Liver (tissue), 8 donors: ENCODE measurements at regions not wholly inside any gene's neighbourhood (a gene's known extent, or its start where the extent isn't known, plus 50 kb on each side); places are given as distances from the start of the nearest gene placed in this dataset.

ENCODE experiments used
- DNase-seq: peaks from one replicate; pipeline ENCODE4 v3.0.0-alpha.2; 2017; ENCODE audit warnings: low spot score
- H3K27ac ChIP-seq, 2 donors: one replicate each; pipeline ENCODE4 v1.7.0; 2013; ENCODE audit warnings: inconsistent platforms in 2 of 2, low read length in 2 of 2, control low read depth in 1 of 2, low read depth in 1 of 2, mild to moderate bottlenecking in 1 of 2
- H3K27me3 ChIP-seq, 4 donors: one replicate each; pipeline versions ENCODE4 v1.6.1 to v1.7.0; 2013; ENCODE audit warnings: low read length in 3 of 4, inconsistent platforms in 1 of 4, mild to moderate bottlenecking in 1 of 4, moderate library complexity in 1 of 4; ENCODE audit not compliant: control insufficient read depth in 4 of 4, insufficient read depth in 4 of 4
- H3K36me3 ChIP-seq, 4 donors: one replicate each; pipeline versions ENCODE4 v1.6.1 to v1.7.0; 2013; ENCODE audit warnings: low read length in 3 of 4, mild to moderate bottlenecking in 3 of 4, low read depth in 1 of 4, moderate library complexity in 1 of 4; ENCODE audit not compliant: control insufficient read depth in 4 of 4, insufficient read depth in 3 of 4
- H3K4me1 ChIP-seq, 4 donors: one replicate each; pipeline versions ENCODE4 v1.6.1 to v1.7.0; 2013; ENCODE audit warnings: low read length in 3 of 4, mild to moderate bottlenecking in 3 of 4, moderate library complexity in 1 of 4; ENCODE audit not compliant: control insufficient read depth in 4 of 4, insufficient read depth in 4 of 4
- H3K4me3 ChIP-seq, 3 donors: one replicate each; pipeline versions ENCODE4 v1.6.1 to v1.7.0; 2013; ENCODE audit warnings: low read length in 3 of 3, control low read depth in 1 of 3, low read depth in 1 of 3, mild to moderate bottlenecking in 1 of 3
- H3K9ac ChIP-seq, 2 donors: one replicate each; pipeline ENCODE4 v1.7.0; 2013; ENCODE audit warnings: low read length in 2 of 2, mild to moderate bottlenecking in 2 of 2, moderate library complexity in 2 of 2, control low read depth in 1 of 2, low read depth in 1 of 2
- H3K9me3 ChIP-seq, 4 donors: one replicate each; pipeline versions ENCODE4 v1.6.1 to v1.7.0; 2013; ENCODE audit warnings: low read length in 3 of 4; ENCODE audit not compliant: control insufficient read depth in 4 of 4
- EGR1 ChIP-seq, 2 donors: IDR thresholded peaks; 2 replicates each; pipeline ENCODE4 v1.6.1; 2016 to 2018; ENCODE audit warnings: antibody characterized with exemption in 2 of 2, low read depth in 2 of 2
- FOXA1 ChIP-seq: IDR thresholded peaks from 2 replicates; pipeline ENCODE4 v1.6.1; 2016; ENCODE audit warnings: antibody characterized with exemption
- FOXA2 ChIP-seq: IDR thresholded peaks from 2 replicates; pipeline ENCODE4 v1.6.1; 2016; ENCODE audit warnings: antibody characterized with exemption
- GABPA ChIP-seq, 2 donors: IDR thresholded peaks in 1 of 2; conservative IDR thresholded peaks in 1 of 2; 2 replicates each; pipeline ENCODE4 v1.6.1; 2016; ENCODE audit warnings: antibody characterized with exemption in 2 of 2, mild to moderate bottlenecking in 1 of 2, moderate library complexity in 1 of 2
- HNF4A ChIP-seq, 2 donors: conservative IDR thresholded peaks; 2 replicates each; pipeline ENCODE4 v1.6.1; 2016; ENCODE audit warnings: antibody characterized with exemption in 2 of 2, mild to moderate bottlenecking in 2 of 2
- HNF4G ChIP-seq: IDR thresholded peaks from 2 replicates; pipeline ENCODE4 v1.6.1; 2016; ENCODE audit warnings: antibody characterized with exemption
- JUND ChIP-seq, 2 donors: IDR thresholded peaks; 2 replicates each; pipeline ENCODE4 v1.6.1; 2016; ENCODE audit warnings: antibody characterized with exemption in 2 of 2
- MAX ChIP-seq: IDR thresholded peaks from 2 replicates; pipeline ENCODE4 v1.6.1; 2016; ENCODE audit warnings: antibody characterized with exemption
- NR2F2 ChIP-seq: IDR thresholded peaks from 2 replicates; pipeline ENCODE4 v1.6.1; 2016; ENCODE audit warnings: antibody characterized with exemption
- RAD21 ChIP-seq, 2 donors: IDR thresholded peaks; 2 replicates each; pipeline ENCODE4 v1.6.1; 2016; ENCODE audit warnings: antibody characterized with exemption in 2 of 2, mild to moderate bottlenecking in 2 of 2
- RXRA ChIP-seq, 2 donors: IDR thresholded peaks; 2 replicates each; pipeline ENCODE4 v1.6.1; 2017 to 2018; ENCODE audit warnings: antibody characterized with exemption in 2 of 2, mild to moderate bottlenecking in 1 of 2
- TAF1 ChIP-seq: conservative IDR thresholded peaks from 2 replicates; pipeline ENCODE4 v1.6.1; 2016; ENCODE audit warnings: antibody characterized with exemption, mild to moderate bottlenecking
- WGBS: extraction: QIAGEN DNeasy Blood & Tissue Kit; methylation state at CpG from one replicate; pipeline ENCODE4 v1.1.7; 2013; 5-methylcytosine and 5-hydroxymethylcytosine counted together
- TF ChIP-seq, protein P1 (sequence below): fragments of 150-350 bp; IDR thresholded peaks from 2 replicates; pipeline ENCODE4 v1.5.1; 2017; ENCODE audit warnings: improper control_type of control experiment, low read depth, low read length; ENCODE audit not compliant: missing input control
- TF ChIP-seq, protein P2 (sequence below): IDR thresholded peaks from 2 replicates; pipeline ENCODE4 v1.6.1; 2016; ENCODE audit warnings: antibody characterized with exemption
- TF ChIP-seq, protein P3 (sequence below): IDR thresholded peaks from 2 replicates; pipeline ENCODE4 v1.6.1; 2016; ENCODE audit warnings: antibody characterized with exemption, mild to moderate bottlenecking
- TF ChIP-seq, protein P4 (sequence below): IDR thresholded peaks from 2 replicates; pipeline ENCODE4 v1.6.1; 2016; ENCODE audit warnings: antibody characterized with exemption
- donor health status: healthy.
- donor health status: healthy.
- donor health status: healthy.
- donor health status: healthy.
- donor health status: healthy.

GRCh38 chr4:36772154-36772516 lies 472.4 kb upstream of the NWD2 start:
- H3K4me1 ChIP-seq, result no peaks in the 10 kb centered on the region
- no peak overlapping the region for H3K4me3 ChIP-seq
- H3K36me3 ChIP-seq, result no peaks in the 10 kb centered on the region
- no peaks in the 10 kb centered on the region for H3K9me3 ChIP-seq
- no peak overlapping the region for H3K27ac ChIP-seq
- no peak overlapping the region for H3K9ac ChIP-seq
- TF ChIP-seq FOXA1 (no peak), RXRA (IDR thresholded peaks at IDR 0.05) (no peak), MAX (no peak), TAF1 (no peak), FOXA2 (no peak), RAD21 (IDR thresholded peaks at IDR 0.05) (no peak)
- TF ChIP-seq, protein P1, sequence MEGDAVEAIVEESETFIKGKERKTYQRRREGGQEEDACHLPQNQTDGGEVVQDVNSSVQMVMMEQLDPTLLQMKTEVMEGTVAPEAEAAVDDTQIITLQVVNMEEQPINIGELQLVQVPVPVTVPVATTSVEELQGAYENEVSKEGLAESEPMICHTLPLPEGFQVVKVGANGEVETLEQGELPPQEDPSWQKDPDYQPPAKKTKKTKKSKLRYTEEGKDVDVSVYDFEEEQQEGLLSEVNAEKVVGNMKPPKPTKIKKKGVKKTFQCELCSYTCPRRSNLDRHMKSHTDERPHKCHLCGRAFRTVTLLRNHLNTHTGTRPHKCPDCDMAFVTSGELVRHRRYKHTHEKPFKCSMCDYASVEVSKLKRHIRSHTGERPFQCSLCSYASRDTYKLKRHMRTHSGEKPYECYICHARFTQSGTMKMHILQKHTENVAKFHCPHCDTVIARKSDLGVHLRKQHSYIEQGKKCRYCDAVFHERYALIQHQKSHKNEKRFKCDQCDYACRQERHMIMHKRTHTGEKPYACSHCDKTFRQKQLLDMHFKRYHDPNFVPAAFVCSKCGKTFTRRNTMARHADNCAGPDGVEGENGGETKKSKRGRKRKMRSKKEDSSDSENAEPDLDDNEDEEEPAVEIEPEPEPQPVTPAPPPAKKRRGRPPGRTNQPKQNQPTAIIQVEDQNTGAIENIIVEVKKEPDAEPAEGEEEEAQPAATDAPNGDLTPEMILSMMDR, result no peak
- TF ChIP-seq, protein P2, sequence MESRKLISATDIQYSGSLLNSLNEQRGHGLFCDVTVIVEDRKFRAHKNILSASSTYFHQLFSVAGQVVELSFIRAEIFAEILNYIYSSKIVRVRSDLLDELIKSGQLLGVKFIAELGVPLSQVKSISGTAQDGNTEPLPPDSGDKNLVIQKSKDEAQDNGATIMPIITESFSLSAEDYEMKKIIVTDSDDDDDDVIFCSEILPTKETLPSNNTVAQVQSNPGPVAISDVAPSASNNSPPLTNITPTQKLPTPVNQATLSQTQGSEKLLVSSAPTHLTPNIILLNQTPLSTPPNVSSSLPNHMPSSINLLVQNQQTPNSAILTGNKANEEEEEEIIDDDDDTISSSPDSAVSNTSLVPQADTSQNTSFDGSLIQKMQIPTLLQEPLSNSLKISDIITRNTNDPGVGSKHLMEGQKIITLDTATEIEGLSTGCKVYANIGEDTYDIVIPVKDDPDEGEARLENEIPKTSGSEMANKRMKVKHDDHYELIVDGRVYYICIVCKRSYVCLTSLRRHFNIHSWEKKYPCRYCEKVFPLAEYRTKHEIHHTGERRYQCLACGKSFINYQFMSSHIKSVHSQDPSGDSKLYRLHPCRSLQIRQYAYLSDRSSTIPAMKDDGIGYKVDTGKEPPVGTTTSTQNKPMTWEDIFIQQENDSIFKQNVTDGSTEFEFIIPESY, result no peak
- TF ChIP-seq, protein P3, sequence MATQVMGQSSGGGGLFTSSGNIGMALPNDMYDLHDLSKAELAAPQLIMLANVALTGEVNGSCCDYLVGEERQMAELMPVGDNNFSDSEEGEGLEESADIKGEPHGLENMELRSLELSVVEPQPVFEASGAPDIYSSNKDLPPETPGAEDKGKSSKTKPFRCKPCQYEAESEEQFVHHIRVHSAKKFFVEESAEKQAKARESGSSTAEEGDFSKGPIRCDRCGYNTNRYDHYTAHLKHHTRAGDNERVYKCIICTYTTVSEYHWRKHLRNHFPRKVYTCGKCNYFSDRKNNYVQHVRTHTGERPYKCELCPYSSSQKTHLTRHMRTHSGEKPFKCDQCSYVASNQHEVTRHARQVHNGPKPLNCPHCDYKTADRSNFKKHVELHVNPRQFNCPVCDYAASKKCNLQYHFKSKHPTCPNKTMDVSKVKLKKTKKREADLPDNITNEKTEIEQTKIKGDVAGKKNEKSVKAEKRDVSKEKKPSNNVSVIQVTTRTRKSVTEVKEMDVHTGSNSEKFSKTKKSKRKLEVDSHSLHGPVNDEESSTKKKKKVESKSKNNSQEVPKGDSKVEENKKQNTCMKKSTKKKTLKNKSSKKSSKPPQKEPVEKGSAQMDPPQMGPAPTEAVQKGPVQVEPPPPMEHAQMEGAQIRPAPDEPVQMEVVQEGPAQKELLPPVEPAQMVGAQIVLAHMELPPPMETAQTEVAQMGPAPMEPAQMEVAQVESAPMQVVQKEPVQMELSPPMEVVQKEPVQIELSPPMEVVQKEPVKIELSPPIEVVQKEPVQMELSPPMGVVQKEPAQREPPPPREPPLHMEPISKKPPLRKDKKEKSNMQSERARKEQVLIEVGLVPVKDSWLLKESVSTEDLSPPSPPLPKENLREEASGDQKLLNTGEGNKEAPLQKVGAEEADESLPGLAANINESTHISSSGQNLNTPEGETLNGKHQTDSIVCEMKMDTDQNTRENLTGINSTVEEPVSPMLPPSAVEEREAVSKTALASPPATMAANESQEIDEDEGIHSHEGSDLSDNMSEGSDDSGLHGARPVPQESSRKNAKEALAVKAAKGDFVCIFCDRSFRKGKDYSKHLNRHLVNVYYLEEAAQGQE, result no peak
- TF ChIP-seq, protein P4, sequence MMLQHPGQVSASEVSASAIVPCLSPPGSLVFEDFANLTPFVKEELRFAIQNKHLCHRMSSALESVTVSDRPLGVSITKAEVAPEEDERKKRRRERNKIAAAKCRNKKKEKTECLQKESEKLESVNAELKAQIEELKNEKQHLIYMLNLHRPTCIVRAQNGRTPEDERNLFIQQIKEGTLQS, result no peak
- H3K27me3 ChIP-seq, result no peaks in the 10 kb centered on the region
- DNase-seq, result no peak

DNA sequence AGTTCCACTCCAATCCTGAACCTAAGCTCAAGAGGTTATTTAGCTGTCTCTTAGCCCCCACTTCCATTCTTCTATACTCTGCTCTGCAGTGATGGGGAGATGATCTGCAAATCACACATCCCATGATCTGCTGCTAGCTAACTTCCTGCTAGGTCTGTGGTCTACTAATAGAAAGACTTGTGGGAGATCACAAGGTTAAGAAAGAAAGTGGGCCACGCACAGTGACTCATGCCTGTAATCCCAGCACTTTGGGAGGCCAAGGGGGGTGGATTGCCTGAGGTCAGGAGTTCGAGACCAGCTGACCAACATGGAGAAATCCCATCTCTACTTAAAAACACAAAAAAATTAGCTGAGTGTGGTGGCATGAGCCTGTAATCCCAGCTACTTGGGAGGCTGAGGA lies 471.1 kb upstream of the NWD2 start:
- DNase-seq, result no peak
- H3K9me3 ChIP-seq, result no peaks in the 10 kb centered on the region
- no peak overlapping the region for H3K4me3 ChIP-seq
- H3K27me3 ChIP-seq, result no peaks in the 10 kb centered on the region
- no peak overlapping the region for H3K9ac ChIP-seq
- 45% methylated on average over 2 of the region's 2 CpGs for WGBS
- no peaks in the 10 kb centered on the region for H3K36me3 ChIP-seq
- no peak overlapping the region for H3K27ac ChIP-seq
- H3K4me1 ChIP-seq, result no peaks in the 10 kb centered on the region
- no peak for TF ChIP-seq JUND (IDR thresholded peaks at IDR 0.05)
- no peak for TF ChIP-seq NR2F2
- TF ChIP-seq FOXA1, result no peak
- TF ChIP-seq GABPA (IDR thresholded peaks at IDR 0.05 in 1 of 2, conservative IDR thresholded peaks at IDR 0.05 in 1 of 2), result no peak
- TF ChIP-seq, protein P1, result no peak
- no peak for TF ChIP-seq HNF4G
- TF ChIP-seq, protein P3, result no peak
- no peak for TF ChIP-seq RAD21 (IDR thresholded peaks at IDR 0.05)
- TF ChIP-seq TAF1, result no peak
- no peak for TF ChIP-seq FOXA2
- no peak for TF ChIP-seq HNF4A (conservative IDR thresholded peaks at IDR 0.05)
- TF ChIP-seq, protein P2, result no peak
- no peak for TF ChIP-seq EGR1 (IDR thresholded peaks at IDR 0.05; ENCODE audit: low read depth in 2 of 2)
